ENCODE measurements at regions not wholly inside any gene's neighbourhood (a gene's known extent, or its start where the extent isn't known, plus 50 kb on each side); places are given as distances from the start of the nearest gene placed in this dataset.

DNA sequence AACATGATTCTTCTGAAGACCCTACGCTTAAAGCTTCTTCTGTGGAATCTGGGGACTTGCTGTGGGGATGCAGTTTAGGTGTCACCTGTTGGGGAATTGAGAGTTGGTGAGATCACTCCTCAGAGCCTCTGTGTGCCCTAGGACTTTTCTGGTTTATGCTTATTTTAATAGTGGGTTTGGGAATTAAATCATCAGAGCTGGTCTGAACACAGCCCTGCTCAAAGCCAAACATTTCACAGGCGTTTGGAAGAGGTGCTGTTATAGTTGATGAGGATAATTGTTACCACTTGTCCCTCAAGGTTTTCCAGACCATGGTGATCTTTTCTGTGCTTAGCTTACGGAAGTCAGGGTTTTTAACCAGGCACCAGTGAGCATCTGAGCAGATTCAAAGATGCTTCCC is 106.1 kb downstream of the EBLN1 start:
- ChIA-PET POLR2A (no interaction called here), CTCF (no interaction called here)
- ATAC-seq (ENCODE audit: low read depth), result no peak
- Mint-ChIP-seq H3K36me3 (ENCODE audit: low read depth) (no peaks in the 10 kb centered on the region), H3K4me1 (no peaks in the 10 kb centered on the region), H3K9me3 (no peaks in the 10 kb centered on the region), H3K27ac (no peak overlapping the region), H3K27me3 (peaks cover 15% of the 10 kb centered on the region), H3K4me3 (no peak overlapping the region)
- TF ChIP-seq CTCF (IDR thresholded peaks at IDR 0.05), result no peak
- DNase-seq, result no peak
- intact Hi-C loops (cut with micrococcal nuclease), result no loop called here

- Mint-ChIP-seq H3K4me1 (no peaks in the 10 kb centered on the region), H3K4me3 (no peak overlapping the region), H3K27me3 (peaks cover 15% of the 10 kb centered on the region), H3K36me3 (ENCODE audit: low read depth) (no peaks in the 10 kb centered on the region), H3K27ac (no peak overlapping the region), H3K9me3 (no peaks in the 10 kb centered on the region)
- CTCF ChIA-PET, result no interaction called here
- POLR2A ChIA-PET, result no interaction called here
- ATAC-seq (ENCODE audit: low read depth) (no peak), DNase-seq (no peak)
- no peak for TF ChIP-seq CTCF (IDR thresholded peaks at IDR 0.05)
- intact Hi-C loops (cut with micrococcal nuclease), result no loop called here
These were observed 106.6 kb downstream of the EBLN1 start for GRCh38 chr10:22111260-22111659.

DNA sequence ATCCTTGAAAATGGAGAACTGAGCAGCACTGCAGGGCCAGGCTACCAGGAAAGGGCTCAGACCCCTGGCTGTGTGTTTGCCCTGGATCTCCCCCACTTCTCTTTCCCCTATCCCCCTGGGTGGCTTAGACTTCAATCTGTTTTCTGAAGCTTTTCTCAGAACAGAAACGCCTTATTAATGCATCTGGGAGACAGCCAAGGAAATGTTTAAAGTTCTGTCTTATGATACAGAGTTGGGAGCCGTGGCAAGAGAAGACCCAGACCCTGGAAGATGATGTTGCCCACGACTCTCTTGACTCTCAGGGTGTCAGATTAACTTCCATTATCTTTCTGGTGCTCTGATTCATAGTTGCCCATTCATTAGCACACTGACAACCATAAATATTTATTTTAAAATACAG is 107.1 kb downstream of the EBLN1 start:
- POLR2A ChIA-PET, result no interaction called here
- no peaks in the 10 kb centered on the region for H3K36me3 Mint-ChIP-seq (ENCODE audit: low read depth)
- peaks cover 14% of the 10 kb centered on the region for H3K27me3 Mint-ChIP-seq
- intact Hi-C loops (cut with micrococcal nuclease), result no loop called here
- H3K9me3 Mint-ChIP-seq, result no peaks in the 10 kb centered on the region
- H3K4me3 Mint-ChIP-seq, result no peak overlapping the region
- H3K27ac Mint-ChIP-seq, result no peak overlapping the region
- CTCF ChIA-PET, result no interaction called here
- H3K4me1 Mint-ChIP-seq, result no peaks in the 10 kb centered on the region
- no peak for ATAC-seq (ENCODE audit: low read depth)
- no peak for DNase-seq
- TF ChIP-seq CTCF (IDR thresholded peaks at IDR 0.05), result no peak

GRCh38 chr10:22105270-22105669 is 101.7 kb upstream of the DNAJC1 start:
- H3K9me3 Mint-ChIP-seq, result no peaks in the 10 kb centered on the region
- POLR2A ChIA-PET, result no interaction called here
- no peaks in the 10 kb centered on the region for H3K36me3 Mint-ChIP-seq (ENCODE audit: low read depth)
- DNase-seq (no peak), ATAC-seq (ENCODE audit: low read depth) (no peak)
- intact Hi-C loops (cut with micrococcal nuclease), result loop anchor here (10.0 kb wide), 1 partner anchor 880 kb away; no protein-coding TSS in a partner anchor
- no peak overlapping the region for H3K27ac Mint-ChIP-seq
- CTCF ChIA-PET, result no interaction called here
- H3K4me1 Mint-ChIP-seq, result no peaks in the 10 kb centered on the region
- no peak for TF ChIP-seq CTCF (IDR thresholded peaks at IDR 0.05)
- H3K27me3 Mint-ChIP-seq, result peaks cover 3% of the 10 kb centered on the region
- H3K4me3 Mint-ChIP-seq, result no peak overlapping the region

GRCh38 chr10:22103701-22104470 is 100.4 kb upstream of the DNAJC1 start:
- CTCF ChIA-PET, result interaction anchor here (0.7 to 1.2 kb wide), 5 partner anchors 28 to 886 kb away, joined by 3 read pairs; no protein-coding TSS in a partner anchor

More at GRCh38 chr10:22103701-22104470, 100.4 kb upstream of the DNAJC1 start:
- intact Hi-C loops (cut with micrococcal nuclease), result loop anchor here (5.0 to 10.0 kb wide), 2 partner anchors 318 to 881 kb away; no protein-coding TSS in a partner anchor
- DNase-seq (no peak), ATAC-seq (ENCODE audit: low read depth) (peak; percentile 37)
- H3K4me1 Mint-ChIP-seq, result no peaks in the 10 kb centered on the region
- POLR2A ChIA-PET, result interaction anchor here (0.5 to 1.4 kb wide), 3 partner anchors 94 to 236 kb away, joined by 3 to 6 read pairs (median 3); partner anchors contain the start of gene COMMD3
- no peak overlapping the region for H3K27ac Mint-ChIP-seq
- H3K9me3 Mint-ChIP-seq, result peaks cover 3% of the 10 kb centered on the region
- TF ChIP-seq CTCF (IDR thresholded peaks at IDR 0.05), result no peak
- H3K36me3 Mint-ChIP-seq (ENCODE audit: low read depth), result no peaks in the 10 kb centered on the region
- peaks cover 6% of the 10 kb centered on the region for H3K27me3 Mint-ChIP-seq
- no peak overlapping the region for H3K4me3 Mint-ChIP-seq
